Astrocyte (in vitro differentiated cells and primary cell): ENCODE measurements at regions not wholly inside any gene's neighbourhood (a gene's known extent, or its start where the extent isn't known, plus 50 kb on each side); places are given as distances from the start of the nearest gene placed in this dataset.

Experiments used
- EZH2 ChIP-seq: IDR thresholded peaks from 2 replicates; pipeline ENCODE4 v1.6.1; 2012; ENCODE audit warnings: mild to moderate bottlenecking, low read length, inconsistent platforms; ENCODE audit not compliant: insufficient read depth
- TF ChIP-seq, protein P1 (sequence below): IDR thresholded peaks from 2 replicates; pipeline ENCODE4 v1.5.1; 2011; ENCODE audit warnings: low read depth, mild to moderate bottlenecking, inconsistent platforms, low read length, moderate library complexity; ENCODE audit not compliant: insufficient read depth

DNA sequence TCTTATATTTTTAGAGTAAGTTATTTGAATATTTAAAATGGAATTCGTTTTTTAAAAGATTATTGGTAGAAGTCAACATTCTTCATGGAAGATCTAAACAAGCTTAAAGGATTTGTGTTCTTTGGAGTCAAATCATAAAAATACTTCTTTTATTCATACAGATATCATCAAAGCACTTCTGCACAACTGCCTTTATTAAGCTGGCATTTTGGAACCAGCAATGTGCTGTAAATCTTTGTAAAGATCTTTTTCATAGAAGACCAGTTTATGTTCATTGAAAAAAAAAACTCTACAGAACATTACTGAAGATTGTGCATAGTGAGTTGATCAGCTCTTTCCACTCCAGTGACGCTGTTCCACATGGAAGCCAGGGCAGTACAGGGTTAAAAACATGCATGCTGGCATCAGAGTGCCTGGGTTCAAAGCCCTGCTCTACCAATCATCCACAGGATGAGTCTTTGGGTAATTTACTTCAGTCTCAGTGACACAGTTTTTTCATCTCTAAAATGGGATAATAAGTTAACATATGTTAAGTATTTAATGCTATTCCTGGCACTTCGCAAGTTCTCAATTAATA is 109.6 kb upstream of the SLC38A4 start:
- TF ChIP-seq, protein P1, sequence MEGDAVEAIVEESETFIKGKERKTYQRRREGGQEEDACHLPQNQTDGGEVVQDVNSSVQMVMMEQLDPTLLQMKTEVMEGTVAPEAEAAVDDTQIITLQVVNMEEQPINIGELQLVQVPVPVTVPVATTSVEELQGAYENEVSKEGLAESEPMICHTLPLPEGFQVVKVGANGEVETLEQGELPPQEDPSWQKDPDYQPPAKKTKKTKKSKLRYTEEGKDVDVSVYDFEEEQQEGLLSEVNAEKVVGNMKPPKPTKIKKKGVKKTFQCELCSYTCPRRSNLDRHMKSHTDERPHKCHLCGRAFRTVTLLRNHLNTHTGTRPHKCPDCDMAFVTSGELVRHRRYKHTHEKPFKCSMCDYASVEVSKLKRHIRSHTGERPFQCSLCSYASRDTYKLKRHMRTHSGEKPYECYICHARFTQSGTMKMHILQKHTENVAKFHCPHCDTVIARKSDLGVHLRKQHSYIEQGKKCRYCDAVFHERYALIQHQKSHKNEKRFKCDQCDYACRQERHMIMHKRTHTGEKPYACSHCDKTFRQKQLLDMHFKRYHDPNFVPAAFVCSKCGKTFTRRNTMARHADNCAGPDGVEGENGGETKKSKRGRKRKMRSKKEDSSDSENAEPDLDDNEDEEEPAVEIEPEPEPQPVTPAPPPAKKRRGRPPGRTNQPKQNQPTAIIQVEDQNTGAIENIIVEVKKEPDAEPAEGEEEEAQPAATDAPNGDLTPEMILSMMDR, result no peak
- no peak for TF ChIP-seq EZH2
